ENCODE measurements at regions not wholly inside any gene's neighbourhood (a gene's known extent, or its start where the extent isn't known, plus 50 kb on each side); places are given as distances from the start of the nearest gene placed in this dataset.
"Not testable (repeated sequence)": the region's sequence is repeated elsewhere in the genome, so short reads cannot be mapped to it uniquely, and the experiment has no call there.

DNA sequence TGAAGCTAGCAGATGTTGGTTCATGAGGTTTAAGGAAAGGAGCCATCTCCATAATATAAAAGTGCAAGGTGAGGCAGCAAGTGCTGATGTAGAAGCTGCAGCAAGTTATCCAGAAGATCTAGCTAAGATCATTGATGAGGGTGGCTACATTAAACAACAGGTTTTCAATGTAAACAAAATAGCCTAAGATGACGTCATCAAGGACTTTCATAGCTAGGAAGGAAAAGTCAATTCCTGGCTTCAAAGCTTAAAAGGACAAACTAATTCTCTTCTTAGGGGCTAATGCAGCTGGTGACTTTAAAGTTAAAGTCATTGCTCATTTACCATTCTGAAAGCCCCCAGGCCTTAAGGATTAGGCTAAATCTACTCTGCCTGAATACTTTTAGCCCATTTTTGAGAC lies 141.9 kb downstream of the MID1IP1 start:
- DNase-seq, result no peak

DNA sequence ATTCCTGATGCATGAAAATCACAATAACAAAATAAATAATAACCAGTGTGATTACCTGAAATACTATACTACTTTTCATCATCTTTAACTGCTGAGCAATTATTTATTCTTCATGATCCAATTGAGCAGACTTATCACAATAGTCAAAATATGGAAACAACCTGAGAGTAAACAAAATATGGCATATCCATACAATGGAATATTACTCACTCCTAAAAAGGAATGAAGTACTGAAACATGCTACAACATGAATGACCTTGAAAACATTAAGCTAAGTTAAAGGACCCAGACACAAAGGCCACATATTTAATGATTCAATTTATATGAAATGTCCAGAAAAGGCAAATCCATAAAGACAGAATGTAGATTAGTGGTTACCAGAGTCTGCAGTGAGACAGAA lies 146.8 kb downstream of the MID1IP1 start:
- no peak for DNase-seq

DNA sequence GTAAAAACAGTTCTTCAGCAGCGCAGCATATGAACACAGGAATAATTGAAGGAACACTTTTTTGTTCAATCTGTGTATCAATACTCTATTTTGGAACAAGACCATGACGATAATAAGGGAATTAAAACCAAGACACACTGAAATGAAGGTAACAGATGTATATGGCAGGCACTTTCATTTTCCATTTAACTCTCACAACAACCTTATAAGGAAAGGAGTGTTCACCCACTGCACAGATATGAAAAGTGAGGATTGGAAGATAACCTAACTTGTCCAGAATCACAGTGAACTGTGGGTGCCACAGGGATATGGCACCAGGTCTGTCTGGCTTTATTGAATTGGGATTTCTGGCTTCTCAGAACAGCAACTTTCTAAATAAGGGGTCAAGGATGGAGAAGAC lies 153.3 kb downstream of the MID1IP1 start:
- DNase-seq, result no peak

DNA sequence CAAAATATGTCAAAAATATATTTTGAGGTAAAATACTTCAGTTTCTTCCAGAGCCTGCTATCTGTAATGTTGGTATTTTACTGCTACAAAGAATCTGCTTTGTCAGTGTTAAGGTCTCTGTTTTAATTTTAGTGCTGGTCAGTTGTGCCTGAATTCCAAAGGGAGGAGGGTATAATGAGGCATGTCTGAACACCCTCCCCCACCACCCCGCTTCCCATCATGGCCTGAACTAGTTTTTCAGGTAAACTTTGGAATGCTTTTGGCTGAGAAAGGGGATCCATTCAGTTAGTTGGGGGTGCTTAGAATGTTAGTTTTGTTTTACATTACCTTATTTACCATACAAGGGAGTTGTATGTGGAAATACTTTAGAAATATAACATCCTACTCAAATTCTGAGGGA lies 158.5 kb downstream of the MID1IP1 start:
- no peak for DNase-seq

DNA sequence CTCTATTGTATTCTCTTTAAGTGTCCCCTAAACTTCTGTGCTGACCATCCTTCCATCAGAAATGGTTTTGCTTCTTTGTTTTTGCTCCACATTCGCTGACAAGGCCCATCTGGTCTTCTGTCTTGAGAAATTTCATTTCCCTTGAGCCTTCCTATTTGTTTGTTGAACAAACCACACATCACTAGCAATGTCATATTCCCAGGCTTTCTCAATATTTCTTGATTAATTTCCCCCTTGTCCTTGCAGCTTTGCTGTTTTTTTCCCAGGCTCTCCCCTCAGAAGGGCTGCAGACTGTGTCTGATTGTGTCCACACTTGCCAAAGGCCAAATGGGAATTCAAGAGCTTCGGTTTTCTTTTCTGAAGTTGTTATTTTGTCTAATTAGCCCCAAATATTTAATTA lies 158.9 kb downstream of the MID1IP1 start:
- no peak for DNase-seq

DNA sequence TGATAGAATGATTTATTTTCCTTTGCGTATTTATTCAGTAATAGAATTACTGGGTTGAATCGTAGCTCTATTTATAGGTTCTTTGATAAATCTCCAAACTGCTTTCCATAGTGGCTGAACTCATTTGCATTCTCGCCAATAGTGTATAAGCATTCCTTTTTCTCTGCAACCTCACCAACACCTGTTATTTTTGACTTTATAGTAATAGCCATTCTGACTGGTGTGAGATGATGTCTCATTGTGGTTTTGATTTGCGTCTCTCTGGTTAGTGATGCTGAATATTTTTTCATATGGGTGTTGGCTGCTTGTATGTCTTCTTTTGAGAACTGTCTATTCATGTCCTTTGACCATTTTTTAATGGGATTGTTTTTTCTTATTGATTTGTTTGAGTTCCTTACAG lies 160.7 kb downstream of the MID1IP1 start:
- DNase-seq, result no peak

DNA sequence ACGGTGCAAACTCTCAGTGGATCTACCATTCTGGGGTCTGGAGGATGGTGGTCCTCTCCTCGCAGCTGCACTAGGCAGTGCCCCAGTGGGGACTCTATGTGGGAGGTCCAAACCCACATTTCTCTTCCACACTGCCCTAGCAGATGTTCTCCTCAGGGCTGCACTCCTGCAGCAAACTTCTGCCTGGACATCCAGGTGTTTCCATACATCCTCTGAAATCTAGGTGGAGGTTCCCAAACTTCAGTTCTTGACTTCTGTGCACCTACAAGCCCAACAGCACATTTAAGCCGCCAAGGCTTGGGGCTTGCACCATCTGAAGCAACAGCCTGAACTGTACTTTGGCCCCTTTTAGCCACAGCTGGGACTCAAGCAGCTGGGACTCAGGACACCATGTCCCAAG lies 162.0 kb downstream of the MID1IP1 start:
- not testable (repeated sequence) for DNase-seq

DNA sequence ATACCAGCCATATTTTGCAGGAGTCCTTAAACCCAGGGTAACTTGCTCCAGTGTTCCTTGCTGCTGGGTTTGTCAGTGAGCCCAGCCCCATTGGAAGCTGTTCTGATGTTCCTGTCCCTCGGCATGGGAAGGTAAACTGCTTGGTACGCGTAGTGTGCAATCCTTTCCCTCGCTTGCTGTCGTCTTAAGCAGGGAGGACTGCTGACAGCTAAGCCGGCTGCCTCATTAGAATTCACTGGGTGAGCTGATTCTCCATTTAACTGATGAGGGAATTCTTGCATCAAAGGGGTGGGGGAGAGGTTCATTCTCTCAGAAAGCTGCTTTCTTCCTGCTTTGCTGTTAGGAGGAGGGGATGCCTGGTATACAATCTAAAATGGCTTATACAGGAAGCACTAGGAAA lies 164.6 kb downstream of the MID1IP1 start:
- no peak for DNase-seq

DNA sequence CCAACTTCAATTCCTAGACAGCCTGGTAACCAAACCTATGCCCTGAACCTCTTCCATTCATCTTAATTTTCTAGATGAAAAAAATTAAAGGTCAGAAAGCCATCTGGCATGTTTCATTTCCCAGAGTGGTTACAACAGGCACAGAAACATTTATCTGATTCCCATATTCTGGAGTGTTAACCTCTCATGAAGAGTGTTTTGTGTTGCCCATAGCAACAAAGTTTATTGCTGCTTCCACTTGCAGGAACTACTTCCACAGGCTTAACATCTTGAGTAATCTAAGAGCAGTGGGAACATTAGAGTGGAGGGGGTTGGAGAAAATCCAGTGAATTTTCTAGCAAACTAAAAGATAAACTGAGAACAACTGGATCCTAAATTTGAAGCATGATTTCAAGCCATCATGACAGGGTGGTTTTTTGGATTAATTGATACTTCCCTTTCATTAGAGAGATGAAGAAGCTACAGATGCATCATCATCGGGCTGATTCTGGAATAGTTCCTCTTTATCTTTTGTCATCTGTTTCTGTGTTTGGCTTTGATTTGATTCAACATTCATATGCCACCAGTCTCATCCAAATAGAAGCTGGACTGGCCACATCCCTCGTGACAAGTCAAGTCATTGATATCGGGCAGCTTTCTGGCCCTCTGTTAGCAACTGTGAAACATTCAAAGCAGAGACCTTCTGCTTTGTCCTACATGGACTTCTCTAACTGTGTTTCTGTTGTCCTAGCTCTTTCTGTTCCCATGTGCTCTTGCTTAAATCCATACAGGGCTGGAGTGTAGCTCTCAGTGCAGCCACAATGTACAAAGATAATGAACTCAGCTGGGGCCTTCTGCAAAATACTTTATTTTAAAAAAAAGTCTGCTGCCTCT lies 167.3 kb downstream of the MID1IP1 start:
- no peak for DNase-seq

DNA sequence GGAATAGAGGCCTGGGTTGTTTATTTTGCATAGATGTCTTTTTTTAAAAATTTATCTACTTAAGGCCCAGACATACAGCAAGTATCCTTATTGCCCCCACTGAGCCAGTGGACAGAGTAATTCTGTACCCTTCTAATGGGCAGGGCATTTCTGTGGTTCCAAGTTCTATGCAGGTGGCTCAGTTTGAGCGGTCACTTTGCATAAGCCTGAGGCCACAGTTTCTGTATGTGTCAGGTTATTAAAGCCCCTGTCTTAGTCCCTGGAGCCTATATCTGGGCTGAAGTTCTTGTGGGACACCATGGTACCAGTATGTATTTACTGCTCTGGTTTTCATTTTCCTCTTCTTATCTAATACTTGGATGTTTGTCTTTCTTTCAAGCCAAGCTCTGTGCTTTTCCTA lies 168.8 kb downstream of the MID1IP1 start:
- no peak for DNase-seq

DNA sequence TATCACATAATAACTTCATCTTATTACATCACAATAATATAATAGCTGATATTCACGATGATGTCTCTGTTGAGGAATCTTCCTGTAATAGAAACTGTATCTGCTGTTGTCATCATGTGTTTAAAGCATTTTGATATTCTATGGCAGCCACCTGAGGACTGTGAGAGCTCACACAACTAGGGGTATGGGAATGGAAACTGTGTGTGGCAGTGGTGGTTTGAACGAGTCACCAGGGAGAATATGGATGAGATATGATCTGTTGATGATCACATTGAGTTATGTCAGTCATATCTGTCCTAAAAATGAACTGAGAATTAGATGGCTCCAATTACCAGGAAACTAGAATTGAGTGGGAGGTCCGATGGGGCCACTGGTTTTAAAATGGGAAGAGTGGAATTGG lies 169.6 kb downstream of the MID1IP1 start:
- DNase-seq, result no peak

DNA sequence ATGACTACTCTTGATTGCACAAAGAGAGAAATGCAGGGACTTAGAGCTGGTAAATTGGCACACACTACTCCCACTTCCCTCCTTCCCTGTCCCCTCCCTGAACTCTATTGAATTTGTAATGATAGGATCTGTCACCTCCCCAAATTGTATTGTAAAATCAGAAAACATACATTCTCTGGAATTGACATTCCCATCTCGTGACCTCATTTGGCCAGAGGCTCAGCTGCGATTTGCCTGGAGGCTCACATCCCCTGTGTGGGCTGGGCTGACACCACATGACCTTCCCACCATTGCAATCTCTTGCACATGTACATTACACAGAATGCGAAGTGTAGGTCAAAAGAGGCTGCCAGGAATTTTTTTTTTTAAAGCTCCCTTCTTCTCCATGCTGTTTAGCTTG lies 172.1 kb downstream of the MID1IP1 start:
- DNase-seq, result peak; percentile 37

DNA sequence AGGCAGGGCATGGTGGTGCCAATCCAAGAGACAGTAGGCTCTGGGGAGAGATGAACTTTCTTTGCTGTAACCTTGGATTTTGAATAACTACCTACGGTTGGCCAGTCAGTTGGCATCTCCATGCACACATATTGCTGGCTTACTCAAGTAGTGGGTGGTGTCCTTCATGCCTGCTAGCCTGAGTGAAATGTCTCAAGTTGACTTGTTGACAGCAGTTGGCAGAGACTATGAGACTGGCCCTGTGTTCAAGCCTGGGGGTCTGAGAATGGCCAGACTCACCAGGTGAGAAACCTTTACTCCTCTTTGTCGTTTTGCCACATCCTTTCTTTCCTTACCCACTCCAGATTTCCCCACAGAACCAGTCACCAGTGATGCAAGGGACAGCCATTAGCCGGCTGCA lies 173.3 kb downstream of the MID1IP1 start:
- no peak for DNase-seq

DNA sequence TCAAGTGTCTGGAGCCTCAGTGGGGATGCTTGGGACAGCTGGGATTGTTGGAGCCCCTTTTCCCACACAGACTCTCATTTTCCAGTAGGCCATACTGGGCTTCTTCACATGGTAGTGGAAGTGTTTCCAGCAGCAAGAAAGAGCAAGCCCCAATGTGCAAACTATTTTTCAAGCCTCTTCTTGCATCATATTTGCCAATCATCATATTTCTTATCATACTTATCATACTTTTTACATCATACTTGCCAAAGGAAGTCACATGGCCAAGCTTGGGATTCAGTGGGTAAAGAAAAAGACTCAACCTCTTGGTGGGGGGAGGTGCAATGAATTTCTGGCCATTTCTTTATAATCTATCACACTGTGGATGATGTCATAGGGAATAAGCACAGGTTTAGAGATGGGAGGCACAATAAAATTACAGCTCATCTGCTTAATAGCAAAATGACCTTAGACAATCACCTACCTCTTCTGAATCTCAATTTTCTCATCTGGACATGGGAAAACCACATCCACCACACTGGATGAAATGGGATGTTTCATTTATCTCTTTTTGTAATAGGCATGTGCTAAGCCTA lies 174.2 kb downstream of the MID1IP1 start:
- DNase-seq, result no peak

DNA sequence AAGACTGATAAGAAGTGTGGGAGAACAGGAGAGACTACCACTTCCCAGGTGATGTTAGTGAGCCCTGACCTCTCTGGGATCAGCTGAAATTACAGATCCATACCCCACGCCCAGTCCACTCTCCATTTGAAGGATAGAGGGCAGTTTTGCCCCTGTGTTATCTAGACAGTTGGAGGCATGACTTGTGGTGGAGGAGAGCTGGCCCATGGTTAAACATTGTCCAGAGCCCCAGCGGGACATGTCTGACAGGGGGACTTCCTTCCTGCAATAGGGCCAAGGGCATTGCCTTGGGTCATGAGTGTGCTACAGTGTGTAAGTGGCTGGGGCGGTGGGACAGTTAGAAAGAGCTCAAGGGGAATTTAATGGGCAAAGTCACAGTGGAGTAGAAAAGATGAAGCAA lies 181.1 kb downstream of the MID1IP1 start:
- DNase-seq, result no peak

DNA sequence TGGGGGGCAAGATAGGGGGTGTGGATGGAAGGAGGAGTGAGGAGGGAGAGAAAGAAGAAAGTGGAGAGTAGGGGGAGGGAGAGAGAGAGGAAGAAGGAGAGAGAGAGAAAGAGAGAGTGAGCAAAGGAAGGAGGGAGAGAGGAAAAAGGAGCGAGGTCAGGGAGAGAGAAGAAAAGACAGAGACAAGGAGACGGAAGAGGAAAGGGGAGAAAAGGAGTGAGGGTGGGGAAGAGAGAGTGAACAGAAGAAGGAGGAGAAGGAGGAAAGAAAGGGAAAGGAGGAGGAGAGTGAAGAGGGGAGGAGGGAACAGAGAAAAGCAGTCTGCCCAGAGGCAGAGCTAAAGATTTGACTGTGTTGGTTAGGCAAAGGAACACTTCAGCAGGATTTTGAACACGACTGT lies 181.6 kb downstream of the MID1IP1 start:
- no peak for DNase-seq

DNA sequence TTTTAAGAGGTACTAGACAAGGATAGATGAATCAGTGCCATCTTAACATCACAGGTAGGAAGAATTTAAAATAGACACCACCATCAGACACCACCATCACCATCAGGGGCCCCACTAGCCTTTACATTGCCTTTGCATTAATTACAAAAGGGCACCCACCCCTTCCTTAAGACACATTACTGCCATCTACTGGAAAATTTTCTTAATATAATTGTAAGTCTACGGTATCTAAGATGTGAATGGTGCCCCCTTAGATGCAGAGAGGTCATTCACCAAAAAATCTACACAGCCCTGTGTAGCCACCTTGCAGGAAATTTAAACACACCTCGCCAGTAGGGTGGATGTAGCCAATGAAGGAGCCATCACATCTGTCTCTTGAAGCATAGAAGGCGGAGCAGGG lies 184.1 kb downstream of the MID1IP1 start:
- no peak for DNase-seq

DNA sequence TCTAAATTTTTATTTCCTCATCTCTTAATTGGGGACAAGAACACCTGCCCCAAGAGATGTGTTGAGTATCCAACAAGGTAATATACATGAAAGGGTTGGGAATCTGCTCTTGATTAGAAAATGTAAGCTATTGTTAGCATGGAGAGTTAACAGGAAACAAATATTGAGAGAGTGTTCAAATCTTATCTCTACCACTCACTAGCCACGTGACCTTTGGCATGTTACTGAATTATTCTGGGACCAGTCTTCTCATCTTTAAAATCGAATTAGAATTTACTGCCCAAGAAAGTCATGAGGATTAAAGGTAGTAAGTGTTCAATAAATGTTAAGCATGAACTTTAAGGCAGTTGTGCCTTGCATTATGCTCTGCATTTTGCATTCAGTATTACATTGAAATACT lies 184.7 kb downstream of the MID1IP1 start:
- no peak for DNase-seq

DNA sequence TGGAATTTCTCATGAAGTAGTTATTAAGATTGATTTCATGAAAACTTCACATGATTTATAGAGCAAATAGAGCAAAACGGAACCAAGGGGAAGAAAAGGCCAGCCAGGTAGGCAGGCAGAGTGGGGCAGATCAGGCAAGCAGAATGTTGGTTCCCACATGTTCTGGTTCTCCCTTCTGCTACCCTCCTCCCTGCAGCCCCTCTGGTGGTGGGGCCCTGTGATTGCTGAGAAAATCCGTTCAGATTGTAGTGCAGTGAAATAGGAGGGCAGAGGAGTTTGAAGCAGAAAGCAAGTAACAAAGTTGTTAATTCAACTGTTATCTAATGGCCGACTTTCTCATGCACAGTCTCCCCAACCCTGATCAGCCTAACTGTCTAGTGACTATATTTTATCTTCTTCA lies 185.3 kb downstream of the MID1IP1 start:
- DNase-seq, result no peak

DNA sequence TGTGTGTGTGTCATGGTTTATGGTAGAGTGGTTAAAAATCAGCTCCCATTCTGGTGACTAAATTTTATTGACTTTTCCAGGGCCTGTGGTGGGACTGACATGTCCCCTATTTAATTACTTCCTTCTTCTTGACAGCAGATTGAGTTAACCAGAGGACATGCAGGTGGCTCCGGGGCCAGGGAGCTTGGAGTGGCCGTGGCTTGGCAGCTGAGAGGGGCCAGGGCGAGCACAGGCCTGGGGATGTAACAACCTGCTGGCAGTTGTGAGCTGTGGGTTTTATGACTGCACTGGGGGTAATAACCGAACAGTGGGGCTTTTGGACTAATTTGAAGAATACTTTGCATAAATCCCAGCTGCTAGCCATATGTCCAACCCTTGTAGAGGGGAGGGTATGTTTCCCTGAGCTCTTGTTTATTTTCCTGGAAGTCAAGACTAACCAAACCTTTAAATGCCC lies 186.0 kb downstream of the MID1IP1 start:
- no peak for DNase-seq

DNA sequence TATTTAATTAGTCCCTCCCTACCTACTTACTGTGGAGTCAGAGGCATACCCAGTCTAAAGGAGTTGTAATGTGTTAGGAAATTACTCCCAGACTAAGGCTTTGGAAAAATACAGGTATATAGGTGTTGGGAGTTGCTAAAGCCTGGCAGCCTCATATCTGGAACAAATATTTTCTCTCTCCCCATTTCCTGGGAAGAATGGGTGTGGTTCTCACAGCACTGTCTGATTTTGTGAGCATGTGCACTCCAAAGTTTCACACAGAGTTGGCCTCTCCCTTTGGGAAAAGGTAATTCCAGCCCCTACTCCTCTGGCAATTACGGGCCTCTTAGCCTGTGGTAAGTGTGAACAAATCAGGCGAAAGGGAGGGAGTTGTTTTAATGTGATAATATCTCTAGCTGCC lies 187.0 kb downstream of the MID1IP1 start:
- no peak for DNase-seq

DNA sequence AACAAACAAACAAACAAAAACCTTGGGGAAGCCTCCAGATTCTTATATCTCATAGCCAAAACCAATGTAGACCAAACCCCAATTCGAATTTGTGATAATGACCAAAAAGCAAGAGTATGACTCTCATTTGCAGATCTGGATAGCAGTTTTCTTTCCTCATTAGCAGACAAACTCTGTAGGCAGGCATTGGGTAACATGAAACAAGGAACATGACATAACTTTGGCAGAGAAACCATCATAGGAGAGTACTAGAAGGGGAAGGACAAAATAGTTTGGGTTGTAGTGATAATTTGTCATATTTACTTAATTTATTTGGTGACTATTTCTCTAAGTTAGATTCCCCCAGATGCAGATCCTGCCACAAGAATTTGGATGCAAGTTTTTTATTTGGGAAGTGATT lies 187.8 kb downstream of the MID1IP1 start:
- DNase-seq, result no peak

DNA sequence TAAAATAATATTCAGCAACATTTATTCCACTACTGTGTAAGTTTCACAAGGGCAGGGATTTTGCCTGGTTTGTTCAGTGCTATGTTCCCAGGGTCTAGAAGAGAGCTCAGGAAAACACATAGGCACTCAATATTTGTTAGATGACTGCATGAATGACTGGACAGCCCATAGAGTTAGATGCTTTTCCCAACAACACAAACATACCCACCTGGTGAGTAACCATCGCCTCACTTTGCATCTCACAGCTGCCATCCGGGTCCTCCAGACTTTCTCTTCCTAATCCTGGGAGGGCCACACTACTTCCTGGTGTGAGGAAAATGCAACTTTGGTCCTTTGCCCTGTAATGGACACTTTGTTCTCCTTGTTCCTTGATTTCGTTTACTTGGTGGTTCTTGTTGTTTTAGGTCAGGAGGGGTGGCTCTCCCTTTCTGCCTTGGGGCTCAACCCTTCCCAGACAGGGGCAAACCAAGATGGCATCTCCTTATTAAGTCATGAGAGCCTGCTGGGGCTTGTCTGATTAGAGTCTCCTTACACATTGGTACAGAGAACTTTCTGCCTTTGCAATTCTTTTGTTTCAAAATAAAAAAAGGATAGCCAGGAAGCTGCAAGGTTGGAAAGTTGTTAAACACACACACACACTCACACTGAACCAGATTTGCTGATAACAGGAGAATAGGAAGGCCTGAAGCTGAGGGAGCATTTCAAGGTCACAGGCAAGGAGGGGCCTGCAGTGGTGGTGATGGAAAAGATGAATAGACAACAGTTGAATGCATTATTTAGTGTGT lies 190.6 kb downstream of the MID1IP1 start:
- DNase-seq, result no peak

Measured in NCI-H226 (cell line).